HFFc6 (cell line): ENCODE measurements at regions not wholly inside any gene's neighbourhood (a gene's known extent, or its start where the extent isn't known, plus 50 kb on each side); places are given as distances from the start of the nearest gene placed in this dataset.
A peak's percentile ranks its signal among the peaks of the same experiment; 100 is the strongest.

Source experiments
- DNase-seq: peaks from one replicate; pipeline ENCODE4 v3.0.0-alpha.2; 2018
- H3K27ac Mint-ChIP-seq: 2 replicates; pipeline ENCODE4 v1.8.0; 2020; ENCODE audit warnings: mild to moderate bottlenecking, mixed read lengths
- H3K27me3 Mint-ChIP-seq: 2 replicates; pipeline ENCODE4 v1.8.0; 2021; ENCODE audit warnings: mild to moderate bottlenecking, moderate library complexity, mixed read lengths; ENCODE audit not compliant: insufficient read depth
- H3K36me3 Mint-ChIP-seq: 2 replicates; pipeline ENCODE4 v1.8.0; 2021; ENCODE audit warnings: low read depth, mixed read lengths
- H3K4me1 Mint-ChIP-seq: 2 replicates; pipeline ENCODE4 v1.8.0; 2020; ENCODE audit warnings: low read depth, mixed read lengths
- H3K4me3 Mint-ChIP-seq: 2 replicates; pipeline ENCODE4 v1.8.0; 2020; ENCODE audit warnings: mild to moderate bottlenecking, moderate library complexity, mixed read lengths
- H3K9me3 Mint-ChIP-seq: 2 replicates; pipeline ENCODE4 v1.8.0; 2020; ENCODE audit warnings: mild to moderate bottlenecking, mixed read lengths
- CTCF ChIP-seq: fragments of 200-600 bp; sonication (generic); IDR thresholded peaks from 2 replicates; pipeline ENCODE4 v1.5.0; 2021; ENCODE audit warnings: antibody characterized with exemption, mild to moderate bottlenecking

- peaks cover 7% of the 10 kb centered on the region; the same call in 1 of the 2 replicates for H3K4me1 Mint-ChIP-seq
- H3K4me3 Mint-ChIP-seq = no peak overlapping the region
- no peak for DNase-seq
- H3K27ac Mint-ChIP-seq = no peak overlapping the region
- TF ChIP-seq CTCF = no peak
- H3K9me3 Mint-ChIP-seq = peaks cover 4% of the 10 kb centered on the region
- H3K36me3 Mint-ChIP-seq = no peaks in the 10 kb centered on the region
- H3K27me3 Mint-ChIP-seq = no peaks in the 10 kb centered on the region; the same call in 1 of the 2 replicates
These were observed 295.2 kb downstream of the SLC16A7 start for GRCh38 chr12:59890896-59891579.

- no peak for TF ChIP-seq CTCF
- no peak for DNase-seq
- Mint-ChIP-seq H3K27me3 (no peaks in the 10 kb centered on the region; the same call in 1 of the 2 replicates), H3K4me1 (peaks cover 7% of the 10 kb centered on the region; the same call in 1 of the 2 replicates), H3K36me3 (no peaks in the 10 kb centered on the region), H3K9me3 (no peaks in the 10 kb centered on the region), H3K4me3 (no peak overlapping the region), H3K27ac (no peak overlapping the region)
These were observed 299.4 kb downstream of the SLC16A7 start for GRCh38 chr12:59895166-59895775.

- Mint-ChIP-seq H3K27ac (peak overlapping the region; percentile 88), H3K36me3 (peaks cover 9% of the 10 kb centered on the region), H3K9me3 (no peaks in the 10 kb centered on the region), H3K27me3 (no peaks in the 10 kb centered on the region; the same call in 1 of the 2 replicates), H3K4me1 (peaks cover 45% of the 10 kb centered on the region), H3K4me3 (peak overlapping the region; percentile 71)
- no peak for TF ChIP-seq CTCF
- peak; percentile 78 for DNase-seq
These were observed 309.2 kb downstream of the SLC16A7 start for GRCh38 chr12:59904874-59905521.

GRCh38 chr12:59911516-59911915 lies 315.7 kb downstream of the SLC16A7 start:
- no peaks in the 10 kb centered on the region for H3K9me3 Mint-ChIP-seq
- H3K27me3 Mint-ChIP-seq = no peaks in the 10 kb centered on the region
- TF ChIP-seq CTCF = no peak
- H3K27ac Mint-ChIP-seq = no peak overlapping the region
- no peak overlapping the region for H3K4me3 Mint-ChIP-seq
- no peaks in the 10 kb centered on the region for H3K36me3 Mint-ChIP-seq
- H3K4me1 Mint-ChIP-seq = peaks cover 23% of the 10 kb centered on the region
- DNase-seq = no peak

GRCh38 chr12:59916988-59917387 lies 321.2 kb downstream of the SLC16A7 start:
- Mint-ChIP-seq H3K27me3 (no peaks in the 10 kb centered on the region; the same call in 1 of the 2 replicates), H3K9me3 (no peaks in the 10 kb centered on the region), H3K4me3 (no peak overlapping the region), H3K4me1 (no peaks in the 10 kb centered on the region), H3K27ac (no peak overlapping the region), H3K36me3 (no peaks in the 10 kb centered on the region)
- no peak for TF ChIP-seq CTCF
- no peak for DNase-seq
